ENCODE measurements at regions not wholly inside any gene's neighbourhood (a gene's known extent, or its start where the extent isn't known, plus 50 kb on each side); places are given as distances from the start of the nearest gene placed in this dataset.
A peak's percentile ranks its signal among the peaks of the same experiment; 100 is the strongest.

DNA sequence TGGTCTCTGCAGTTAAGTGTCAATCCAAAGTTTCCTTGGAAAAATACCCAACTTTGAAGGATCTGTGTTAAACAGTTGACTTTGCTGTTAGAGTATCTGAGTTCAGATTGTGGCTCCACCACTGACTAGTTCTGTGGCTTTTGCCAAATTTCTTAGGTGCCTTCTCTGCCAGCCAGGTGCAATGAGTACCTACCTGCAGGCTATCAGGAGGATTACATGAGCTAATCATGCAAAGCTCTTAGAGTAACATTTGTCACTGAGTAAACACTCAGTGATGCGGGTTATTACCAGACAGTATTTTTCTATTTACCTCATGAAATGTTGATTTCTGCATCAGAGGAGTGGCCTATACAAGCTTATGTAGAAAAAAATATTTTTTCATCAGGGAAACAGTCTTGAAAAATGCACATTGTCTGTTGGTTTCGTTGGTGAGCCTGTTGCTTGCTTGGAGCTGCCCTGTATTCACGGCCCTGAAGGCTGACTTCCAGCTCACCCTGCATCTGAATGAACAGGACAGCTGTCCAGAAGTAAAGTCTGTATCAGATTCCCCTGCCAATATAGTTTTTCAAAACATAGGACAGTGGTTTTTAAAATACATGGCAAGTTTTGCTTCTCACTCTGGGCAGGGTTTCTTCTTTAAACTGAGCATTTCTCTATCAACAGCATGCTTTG is 235.1 kb downstream of the CDCA7 start:
- peak; percentile 24 for DNase-seq (ENCODE audit: low read depth)

GRCh38 chr2:173590276-173590861 is 235.7 kb downstream of the CDCA7 start:
- DNase-seq (ENCODE audit: low read depth), result peak; percentile 91

GRCh38 chr2:173593109-173593508 is 238.4 kb downstream of the CDCA7 start:
- DNase-seq (ENCODE audit: low read depth), result no peak

DNA sequence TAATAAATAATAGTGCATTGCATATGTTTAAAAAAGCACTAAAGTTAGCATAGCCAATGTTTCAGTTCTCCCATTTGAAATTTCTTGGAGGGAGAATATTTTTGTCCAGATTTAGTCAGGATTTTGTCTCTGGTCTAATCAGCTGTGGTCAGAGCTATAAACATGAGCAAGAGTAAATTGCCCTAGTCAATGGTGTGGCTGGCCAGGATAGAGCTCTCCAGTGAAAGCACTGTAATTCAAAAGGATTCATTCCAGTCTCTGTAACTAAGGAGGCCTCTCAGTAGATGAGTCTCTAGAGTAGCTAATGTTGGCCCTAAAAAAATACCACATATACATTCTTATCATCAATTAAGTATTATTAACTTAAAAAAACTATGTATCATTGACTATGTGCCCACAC is 241.6 kb downstream of the CDCA7 start:
- no peak for DNase-seq (ENCODE audit: low read depth)

DNA sequence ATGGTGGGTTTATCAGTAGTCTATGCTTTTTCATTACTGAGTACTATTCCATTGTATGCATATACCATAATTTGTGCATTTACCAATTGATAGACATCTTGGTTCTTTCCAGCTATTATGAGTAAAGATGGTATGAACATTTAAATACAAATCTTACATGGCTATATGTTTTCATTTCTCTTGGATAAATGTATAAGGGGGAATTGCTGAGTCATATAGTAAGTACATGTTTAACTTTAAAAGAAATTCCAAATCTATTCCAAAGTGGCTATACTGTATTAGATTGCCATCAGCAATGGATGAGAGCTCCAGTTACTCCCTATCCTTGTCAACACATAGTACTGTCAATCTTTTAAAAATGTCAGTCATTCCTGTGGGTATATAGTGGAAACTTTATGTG is 243.9 kb downstream of the CDCA7 start:
- DNase-seq (ENCODE audit: low read depth), result no peak

DNA sequence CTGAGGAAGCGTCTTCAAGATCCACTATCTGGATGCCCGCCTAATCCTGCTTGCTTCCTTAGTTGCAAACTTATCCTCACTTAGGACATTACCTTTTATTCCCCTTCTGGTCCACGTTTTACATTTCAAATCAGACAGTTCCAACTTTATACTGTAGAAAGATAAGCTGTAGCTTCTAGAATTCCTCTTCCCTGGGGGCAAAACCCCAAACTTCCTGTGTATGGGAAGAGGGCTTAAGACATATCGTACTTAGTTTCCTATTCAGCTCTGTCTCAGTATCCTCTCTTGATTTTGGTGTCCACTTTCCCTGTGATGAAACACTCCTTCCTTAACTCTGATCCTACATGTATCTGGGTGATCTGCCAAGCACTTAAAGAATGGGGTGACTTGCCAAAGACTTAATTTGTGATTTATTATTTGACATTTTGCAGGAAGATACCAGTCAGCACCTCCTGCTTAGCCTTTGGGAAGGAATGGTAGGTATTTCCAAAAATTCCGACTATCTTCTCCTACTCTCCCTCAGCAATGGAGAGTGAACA is 245.2 kb downstream of the CDCA7 start:
- peak; percentile 32 for DNase-seq (ENCODE audit: low read depth)

DNA sequence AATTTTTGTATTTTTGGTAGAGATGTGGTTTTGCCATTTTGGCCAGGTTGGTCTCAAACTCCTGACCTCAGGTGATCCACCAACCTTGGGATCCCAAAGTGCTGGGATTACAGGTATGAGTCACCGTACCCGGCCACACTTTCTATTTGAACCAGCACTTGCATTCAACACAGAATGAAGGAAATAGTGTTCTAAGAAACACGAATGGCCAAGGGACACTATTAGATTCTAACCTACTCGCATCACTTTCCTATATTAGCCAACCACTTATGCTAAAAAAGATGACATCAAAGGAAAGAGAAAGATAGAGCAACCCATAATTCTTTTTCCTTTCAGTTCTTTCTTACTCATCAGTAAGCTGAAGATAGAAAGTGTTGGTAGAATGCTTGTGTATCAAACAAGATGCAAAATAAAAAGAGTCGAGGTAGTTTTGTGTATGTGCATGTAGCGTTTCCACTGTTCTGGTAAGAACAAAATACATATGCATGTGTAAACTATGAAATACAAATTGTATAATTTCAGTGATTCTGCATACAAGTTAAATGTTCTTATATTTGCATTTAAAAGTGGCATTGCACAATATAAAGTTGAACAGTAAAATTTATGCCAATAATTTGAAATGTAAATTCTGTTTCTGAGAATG is 247.6 kb downstream of the CDCA7 start:
- DNase-seq (ENCODE audit: low read depth), result no peak

DNA sequence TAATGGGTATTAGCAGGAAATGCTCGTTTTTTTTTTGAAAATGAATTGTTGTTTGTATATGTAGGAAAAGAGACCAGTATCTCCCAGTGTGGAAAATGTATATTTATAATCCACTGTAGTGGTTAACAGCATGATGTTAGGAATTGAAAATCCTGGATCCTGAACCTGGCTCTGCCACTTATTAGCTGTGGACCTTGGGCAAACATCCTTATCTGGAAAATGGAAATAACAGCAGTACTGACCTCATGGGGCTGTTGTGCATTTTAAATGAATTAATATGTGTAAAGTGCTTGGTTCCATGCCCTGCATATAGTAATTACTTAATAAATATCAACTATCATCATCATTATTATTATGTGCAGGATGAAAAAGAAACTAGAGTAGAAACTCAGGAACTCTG is 251.3 kb downstream of the CDCA7 start:
- no peak for DNase-seq (ENCODE audit: low read depth)

DNA sequence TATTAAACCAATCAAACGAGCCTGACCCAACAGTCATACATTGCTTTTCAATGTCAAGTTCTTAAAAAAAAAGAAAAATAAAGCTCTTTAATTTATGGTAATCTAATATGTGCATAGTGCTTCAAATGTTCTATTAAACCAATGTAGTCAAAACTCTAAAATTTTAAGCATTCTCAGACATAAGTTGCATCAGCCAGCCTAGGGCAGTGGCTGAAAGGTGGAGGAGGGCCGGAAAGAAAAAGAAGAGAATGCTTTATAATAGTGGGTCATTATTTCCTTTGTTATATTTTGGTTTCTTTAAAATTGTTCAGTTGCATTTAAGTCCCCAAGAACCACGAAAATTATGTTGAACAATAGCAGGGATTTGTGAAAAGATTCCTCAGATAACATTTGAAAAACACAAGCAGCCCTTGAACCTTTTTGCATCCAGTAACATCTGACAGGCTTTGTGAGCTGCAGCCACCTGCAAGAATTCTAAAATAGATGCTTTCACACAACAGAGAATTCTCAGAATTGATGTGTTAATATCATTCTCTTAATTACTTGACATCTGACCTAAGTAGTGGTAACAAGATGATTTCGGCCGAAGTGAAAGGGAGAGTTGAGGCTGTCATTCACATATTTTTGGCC is 252.1 kb downstream of the CDCA7 start:
- DNase-seq (ENCODE audit: low read depth), result no peak

DNA sequence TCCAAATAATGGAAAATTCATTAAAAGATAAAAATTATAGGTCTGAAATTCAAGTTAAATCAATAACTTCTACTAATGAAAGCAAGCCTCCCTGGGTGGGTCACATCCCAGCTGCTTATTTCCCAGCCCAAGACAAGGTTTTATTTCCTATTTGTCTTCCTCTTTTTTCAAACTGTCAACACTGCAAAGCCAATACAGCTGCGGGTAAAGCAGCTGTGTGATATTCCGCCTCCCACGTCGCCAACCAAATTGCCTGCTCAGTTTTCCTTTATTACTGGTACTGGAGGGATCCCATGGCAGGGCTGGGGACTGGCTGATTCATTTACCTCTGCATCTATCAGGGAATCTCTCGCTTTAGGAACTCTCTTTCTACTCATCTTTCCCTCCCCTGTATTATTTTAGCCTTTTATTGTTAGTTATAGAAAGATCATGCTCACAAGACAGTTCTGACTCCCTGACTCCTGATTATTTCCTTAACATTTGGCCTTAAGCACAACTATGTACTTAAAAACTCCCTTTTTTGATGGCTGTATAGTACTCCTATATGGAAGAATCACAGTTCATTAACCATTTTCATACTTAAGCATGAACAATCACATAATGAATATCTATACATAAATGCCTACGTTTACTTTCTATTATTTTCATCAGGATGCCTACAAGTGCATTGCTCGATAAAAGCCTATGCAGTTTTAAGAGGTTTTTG is 253.1 kb downstream of the CDCA7 start:
- DNase-seq (ENCODE audit: low read depth), result no peak

DNA sequence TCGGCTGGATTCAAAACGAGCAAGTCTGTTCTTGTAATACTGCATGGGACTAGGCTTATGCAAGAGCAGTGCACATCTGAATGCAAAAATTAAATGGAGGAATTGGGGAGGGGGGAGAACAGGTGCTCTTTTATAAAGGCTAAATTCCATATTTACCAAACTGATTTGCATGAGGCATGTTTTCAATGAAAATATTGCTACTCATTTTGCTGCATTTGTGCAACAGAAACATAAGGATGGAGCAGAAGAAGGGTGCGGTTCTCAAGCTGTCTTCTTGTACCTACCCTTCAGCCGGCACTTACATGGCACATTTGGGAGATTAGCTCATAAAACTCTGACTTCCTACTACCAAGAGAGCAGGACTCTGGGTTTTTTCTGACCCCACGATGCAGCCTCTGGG is 256.4 kb downstream of the CDCA7 start:
- DNase-seq (ENCODE audit: low read depth), result no peak

DNA sequence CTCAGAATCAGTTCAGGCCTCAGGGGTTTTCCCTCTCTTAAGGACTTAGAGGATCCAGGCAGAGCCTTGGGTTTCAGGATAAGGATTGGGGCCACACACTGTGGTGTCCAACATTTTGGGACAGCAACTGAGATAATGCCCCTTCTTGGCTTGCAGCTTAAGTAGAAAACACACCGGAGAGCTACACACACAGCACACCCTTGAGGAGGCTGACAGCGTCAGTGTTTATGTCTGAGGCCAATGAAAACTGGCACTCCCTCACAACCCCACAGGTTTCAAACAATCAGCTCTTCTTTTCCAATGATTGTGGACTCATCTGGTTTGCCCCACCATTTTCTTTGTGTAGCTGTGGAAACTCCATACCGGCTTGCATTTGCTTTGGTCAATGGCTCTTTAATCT is 257.7 kb downstream of the CDCA7 start:
- no peak for DNase-seq (ENCODE audit: low read depth)

DNA sequence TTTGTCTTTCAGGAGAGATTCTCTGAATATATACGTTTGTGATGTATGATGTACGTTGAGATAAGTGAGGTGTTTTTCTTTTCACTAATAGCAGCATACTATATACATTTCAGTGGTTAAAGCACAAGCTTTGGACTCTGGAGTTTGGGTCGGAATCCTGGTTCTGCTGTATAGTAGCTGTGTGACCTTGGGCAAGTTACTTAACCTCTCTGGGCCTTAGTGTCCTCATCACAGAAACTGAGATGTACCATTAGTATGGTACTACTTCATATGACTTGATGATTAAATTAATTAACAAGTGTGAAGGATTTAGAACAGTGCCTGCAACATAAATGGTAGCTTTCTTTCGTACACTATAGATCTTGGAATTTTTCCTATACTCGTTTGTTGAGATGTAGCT is 258.7 kb downstream of the CDCA7 start:
- DNase-seq (ENCODE audit: low read depth), result no peak

- DNase-seq (ENCODE audit: low read depth), result no peak
These were observed 259.7 kb downstream of the CDCA7 start for GRCh38 chr2:173614265-173614930.

- DNase-seq (ENCODE audit: low read depth), result no peak
These were observed 269.0 kb downstream of the CDCA7 start for GRCh38 chr2:173623438-173624319.

GRCh38 chr2:173625315-173625714 is 270.6 kb downstream of the CDCA7 start:
- no peak for DNase-seq (ENCODE audit: low read depth)

GRCh38 chr2:173629076-173629475 is 274.4 kb downstream of the CDCA7 start:
- DNase-seq (ENCODE audit: low read depth), result no peak

- DNase-seq (ENCODE audit: low read depth), result no peak
These were observed 275.9 kb downstream of the CDCA7 start for GRCh38 chr2:173630425-173631126.

DNA sequence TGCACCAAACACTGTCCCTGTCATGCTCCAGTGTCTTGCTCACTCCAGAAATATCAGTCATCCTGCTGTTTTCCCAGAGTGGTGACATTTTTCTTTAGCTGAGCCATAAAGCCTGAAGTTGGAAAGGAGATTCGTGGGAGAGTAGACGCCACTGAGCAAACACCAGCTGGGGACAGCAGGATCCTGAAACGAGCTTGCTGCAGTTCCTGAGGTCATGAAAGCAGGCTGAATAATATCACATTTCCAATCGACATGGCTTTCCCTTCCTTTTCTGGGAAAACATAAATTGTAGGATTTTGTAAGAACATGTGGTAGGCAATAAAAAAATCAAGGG is 276.4 kb downstream of the CDCA7 start:
- peak; percentile 14 for DNase-seq (ENCODE audit: low read depth)

- DNase-seq (ENCODE audit: low read depth), result peak; percentile 82
These were observed 289.5 kb downstream of the CDCA7 start for GRCh38 chr2:173644146-173644545.

Data from iris pigment epithelial cell (primary cell).